ENCODE measurements at regions not wholly inside any gene's neighbourhood (a gene's known extent, or its start where the extent isn't known, plus 50 kb on each side); places are given as distances from the start of the nearest gene placed in this dataset.

- no peak for TF ChIP-seq TAF1 (IDR thresholded peaks at IDR 0.05; ENCODE audit: borderline replicate concordance, insufficient read depth, low read length)
- TF ChIP-seq POLR2AphosphoS5 (IDR thresholded peaks at IDR 0.05; ENCODE audit: low read depth, low read length), result no peak
- no peak for TF ChIP-seq REST (IDR thresholded peaks at IDR 0.05; ENCODE audit: insufficient read depth in 1 of 2, low read depth in 2 of 2, low read length in 2 of 2)
Measured at GRCh38 chr15:96648866-96649265, 318.4 kb downstream of the NR2F2 start.

Measured in PFSK-1 (cell line).